ENCODE measurements at regions not wholly inside any gene's neighbourhood (a gene's known extent, or its start where the extent isn't known, plus 50 kb on each side); places are given as distances from the start of the nearest gene placed in this dataset.

GRCh38 chr21:38744861-38745260 is 60.9 kb upstream of the ETS2 start:
- Mint-ChIP-seq H3K4me3 (no peak overlapping the region), H3K27me3 (ENCODE audit: insufficient read depth) (peaks cover 3% of the 10 kb centered on the region), H3K27ac (no peak overlapping the region), H3K4me1 (ENCODE audit: low read depth) (peaks cover 10% of the 10 kb centered on the region), H3K36me3 (ENCODE audit: low read depth) (peaks cover 4% of the 10 kb centered on the region; the same call in 1 of the 2 replicates), H3K9me3 (no peaks in the 10 kb centered on the region)
- no peak for TF ChIP-seq CTCF (IDR thresholded peaks at IDR 0.05)
- no peak for DNase-seq

- DNase-seq, result no peak
- H3K4me3 Mint-ChIP-seq, result no peak overlapping the region
- H3K4me1 Mint-ChIP-seq (ENCODE audit: low read depth), result peaks cover 4% of the 10 kb centered on the region; the same call in 1 of the 2 replicates
- TF ChIP-seq CTCF (IDR thresholded peaks at IDR 0.05), result no peak
- H3K36me3 Mint-ChIP-seq (ENCODE audit: low read depth), result peaks cover 9% of the 10 kb centered on the region
- H3K27me3 Mint-ChIP-seq (ENCODE audit: insufficient read depth), result peaks cover 3% of the 10 kb centered on the region; the same call in 1 of the 2 replicates
- H3K27ac Mint-ChIP-seq, result no peak overlapping the region
- no peaks in the 10 kb centered on the region for H3K9me3 Mint-ChIP-seq
Observed at GRCh38 chr21:38747810-38748209, 57.9 kb upstream of the ETS2 start.

GRCh38 chr21:38751379-38752050 is 54.2 kb upstream of the ETS2 start:
- Mint-ChIP-seq H3K36me3 (ENCODE audit: low read depth) (peaks cover 9% of the 10 kb centered on the region), H3K27ac (no peak overlapping the region), H3K9me3 (no peaks in the 10 kb centered on the region), H3K4me3 (no peak overlapping the region), H3K4me1 (ENCODE audit: low read depth) (peaks cover 17% of the 10 kb centered on the region), H3K27me3 (ENCODE audit: insufficient read depth) (peaks cover 2% of the 10 kb centered on the region; the same call in 1 of the 2 replicates)
- no peak for DNase-seq
- no peak for TF ChIP-seq CTCF (IDR thresholded peaks at IDR 0.05)

GRCh38 chr21:38752051-38752505 is 53.7 kb upstream of the ETS2 start:
- Mint-ChIP-seq H3K4me3 (no peak overlapping the region), H3K9me3 (no peaks in the 10 kb centered on the region), H3K27ac (no peak overlapping the region), H3K27me3 (ENCODE audit: insufficient read depth) (peaks cover 2% of the 10 kb centered on the region; the same call in 1 of the 2 replicates), H3K36me3 (ENCODE audit: low read depth) (peaks cover 5% of the 10 kb centered on the region), H3K4me1 (ENCODE audit: low read depth) (peaks cover 22% of the 10 kb centered on the region)
- TF ChIP-seq CTCF (IDR thresholded peaks at IDR 0.05), result no peak
- DNase-seq, result no peak

- Mint-ChIP-seq H3K36me3 (ENCODE audit: low read depth) (peaks cover 5% of the 10 kb centered on the region), H3K27ac (no peak overlapping the region), H3K4me3 (no peak overlapping the region), H3K27me3 (ENCODE audit: insufficient read depth) (peaks cover 2% of the 10 kb centered on the region; the same call in 1 of the 2 replicates), H3K9me3 (no peaks in the 10 kb centered on the region), H3K4me1 (ENCODE audit: low read depth) (peaks cover 33% of the 10 kb centered on the region)
- DNase-seq, result no peak
- no peak for TF ChIP-seq CTCF (IDR thresholded peaks at IDR 0.05)
Observed at GRCh38 chr21:38753114-38753513, 52.6 kb upstream of the ETS2 start.

Data from HFFc6 (cell line).